Skeletal muscle cell (primary cell): ENCODE measurements at regions not wholly inside any gene's neighbourhood (a gene's known extent, or its start where the extent isn't known, plus 50 kb on each side); places are given as distances from the start of the nearest gene placed in this dataset.
"Not testable (repeated sequence)": the region's sequence is repeated elsewhere in the genome, so short reads cannot be mapped to it uniquely, and the experiment has no call there.

Experiments
- DNase-seq: peaks from one replicate; pipeline ENCODE4 v3.0.0-alpha.2; 2010; ENCODE audit warnings: low read depth
- H3K4me3 ChIP-seq: 2 replicates; pipeline ENCODE4 v1.5.1; 2011; ENCODE audit warnings: low read depth, mild to moderate bottlenecking, control low read depth, low read length, moderate library complexity

DNA sequence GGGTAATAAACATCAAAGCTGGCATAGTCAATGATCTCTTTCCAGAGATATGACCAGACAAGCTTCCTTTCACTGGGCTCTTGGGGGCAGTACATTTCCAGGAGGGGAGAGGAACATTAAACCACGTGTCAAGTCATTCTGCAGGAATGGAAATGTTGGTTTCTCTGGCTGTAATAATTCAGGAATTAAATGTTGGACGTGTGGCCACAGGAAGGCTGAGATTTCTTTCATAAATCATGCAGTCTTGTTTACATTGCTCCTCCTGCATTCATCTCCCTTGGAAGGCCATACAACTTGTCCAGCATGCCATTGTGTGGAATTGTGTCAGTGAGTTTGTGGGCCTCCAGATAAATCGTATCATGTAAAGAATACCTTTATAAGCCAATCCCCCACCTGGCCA, 259.2 kb downstream of the ADGRL2 start:
- peak; percentile 5 for DNase-seq
- H3K4me3 ChIP-seq = no peak overlapping the region

- DNase-seq = no peak
- no peak overlapping the region for H3K4me3 ChIP-seq
Measured at GRCh38 chr1:82057011-82057410, 256.3 kb downstream of the ADGRL2 start.

- not testable (repeated sequence) for DNase-seq, H3K4me3 ChIP-seq
Measured at GRCh38 chr1:82055375-82055774, 254.6 kb downstream of the ADGRL2 start.

- no peak for DNase-seq
- no peak overlapping the region for H3K4me3 ChIP-seq
Measured at GRCh38 chr1:82052563-82052962, 251.8 kb downstream of the ADGRL2 start.

DNA sequence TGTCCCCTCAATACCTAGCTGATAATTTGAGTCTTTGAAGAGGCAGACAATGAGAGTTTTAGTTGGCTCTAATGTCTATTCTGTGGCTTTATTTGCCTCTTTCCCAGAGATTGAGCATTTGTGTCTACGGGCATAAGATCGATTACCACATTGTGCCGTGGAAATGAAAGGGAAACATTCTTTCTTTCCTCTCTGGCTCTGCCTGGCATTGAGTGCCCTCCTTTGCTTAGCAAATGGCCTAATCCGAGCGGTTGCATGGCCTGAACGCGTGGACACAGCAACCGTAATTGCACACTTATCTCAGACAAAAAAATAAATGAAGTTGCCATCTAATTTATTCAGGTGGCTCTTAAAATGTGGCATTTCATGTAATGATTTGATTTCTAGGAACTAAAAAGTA, 247.9 kb downstream of the ADGRL2 start:
- no peak for DNase-seq
- no peak overlapping the region for H3K4me3 ChIP-seq

DNA sequence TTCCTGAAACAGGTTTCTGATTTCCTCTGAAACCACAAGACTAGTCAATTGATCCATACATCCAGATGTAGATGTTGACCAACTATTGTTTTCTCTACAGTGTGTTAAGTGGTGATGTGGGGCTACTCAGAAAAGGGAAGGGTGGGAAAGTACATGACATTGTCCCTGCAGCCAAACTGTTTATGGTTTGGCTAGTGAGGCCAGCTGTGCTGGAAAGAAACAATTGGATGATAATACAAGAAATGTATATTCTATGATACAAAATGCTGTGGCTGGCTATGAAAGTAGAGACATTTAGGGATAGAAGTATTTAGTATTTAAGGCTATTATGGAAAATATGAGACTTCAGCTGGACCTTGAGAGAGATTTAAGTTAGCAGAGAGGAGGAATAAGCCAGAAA, 244.5 kb downstream of the ADGRL2 start:
- no peak overlapping the region for H3K4me3 ChIP-seq
- no peak for DNase-seq

- no peak overlapping the region for H3K4me3 ChIP-seq
- DNase-seq = no peak
Measured at GRCh38 chr1:82044536-82044935, 243.8 kb downstream of the ADGRL2 start.

DNA sequence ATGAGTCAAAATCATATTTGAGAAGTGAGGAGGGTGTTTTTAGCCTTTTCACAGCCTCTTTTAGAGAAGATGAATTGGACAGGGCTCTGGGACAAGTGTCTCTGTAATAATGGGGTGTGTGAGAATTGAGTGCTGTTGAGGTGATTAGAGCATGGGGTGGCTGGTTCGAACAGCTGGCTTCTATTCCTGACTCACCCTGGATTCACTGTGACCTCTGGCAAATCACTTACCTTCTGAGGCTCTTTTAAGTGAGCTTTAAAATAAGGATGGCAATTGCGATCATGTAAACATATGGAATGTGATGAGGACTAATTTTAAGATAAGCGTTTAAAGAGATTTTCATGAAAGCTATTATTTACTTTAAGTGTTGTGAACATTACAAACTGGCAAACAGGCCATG, 243.4 kb downstream of the ADGRL2 start:
- DNase-seq = no peak
- no peak overlapping the region for H3K4me3 ChIP-seq

GRCh38 chr1:82042306-82043060, 241.7 kb downstream of the ADGRL2 start:
- no peak for DNase-seq

More at GRCh38 chr1:82042306-82043060, 241.7 kb downstream of the ADGRL2 start:
- H3K4me3 ChIP-seq = no peak overlapping the region
